ENCODE measurements at regions not wholly inside any gene's neighbourhood (a gene's known extent, or its start where the extent isn't known, plus 50 kb on each side); places are given as distances from the start of the nearest gene placed in this dataset.

DNA sequence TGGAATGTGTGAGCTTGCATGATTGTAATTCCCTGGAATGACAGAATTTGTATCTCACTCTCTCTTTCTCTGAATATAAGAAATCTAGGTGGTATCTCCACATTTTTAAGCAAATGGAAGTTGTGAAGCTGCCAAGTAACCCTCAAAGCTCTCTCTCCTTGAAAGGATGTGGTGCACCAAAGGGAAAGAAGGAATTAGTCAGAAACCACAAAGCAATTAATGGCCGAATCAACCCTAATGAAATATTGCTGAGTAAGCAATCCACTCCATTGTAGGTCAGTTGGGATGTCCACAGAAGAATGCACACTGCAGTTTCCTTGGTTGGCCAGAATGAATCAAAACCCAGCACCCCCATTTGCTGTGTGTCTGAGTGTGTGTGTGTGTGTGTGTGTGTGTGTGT is 153.5 kb downstream of the KCNA5 start:
- no peak for TF ChIP-seq CTCF (IDR thresholded peaks at IDR 0.05)
- TF ChIP-seq POLR2A (IDR thresholded peaks at IDR 0.05): no peak
